Endothelial cell of umbilical vein (primary cell): ENCODE measurements at regions not wholly inside any gene's neighbourhood (a gene's known extent, or its start where the extent isn't known, plus 50 kb on each side); places are given as distances from the start of the nearest gene placed in this dataset.

ENCODE experiments used
- BruUV-seq: library from RNA; stranded (reverse); fragments of 400-500 nt; replicated peaks from 2 replicates; lab custom pipeline; 2021; lab: Mats Ljungman, UMichigan
- CTCF ChIA-PET: fragments of 300-600, 350-600 bp; sonication (Branson Sonifier 250); formaldehyde crosslinking; loops from one replicate; lab custom pipeline; 2021; ENCODE audit warnings: antibody characterized with exemption, inconsistent platforms; lab: Charles Lee
- POLR2A ChIA-PET: fragments of 300-600, 350-600 bp; sonication (Branson Sonifier 250); formaldehyde crosslinking; loops from one replicate; lab custom pipeline; 2021; ENCODE audit warnings: antibody characterized with exemption, inconsistent platforms; lab: Charles Lee
- DNase-seq: peaks from one replicate; pipeline ENCODE4 v3.0.0-alpha.2; 2011; ENCODE audit warnings: low read depth, low spot score
- FAIRE-seq: peaks from 2 replicates; lab custom pipeline; 2011; peaks lifted over from hg19 to GRCh38; lab: Jason Lieb, UNC
- H2AFZ ChIP-seq: 2 replicates; pipeline ENCODE4 v1.6.0; 2012; ENCODE audit warnings: low read depth, low read length, control low read depth, inconsistent platforms
- H3K27ac ChIP-seq: 2 replicates; pipeline ENCODE4 v1.5.1; 2011; ENCODE audit warnings: low read depth, mild to moderate bottlenecking, control low read depth, low read length, moderate library complexity; ENCODE audit not compliant: insufficient read depth
- H3K27me3 ChIP-seq, 2 experiments: 2 replicates each; pipeline versions ENCODE4 v1.6.0 to v1.6.1; 2011; ENCODE audit warnings: low read length in 2 of 2, mixed read lengths in 1 of 2; ENCODE audit not compliant: control insufficient read depth in 2 of 2, insufficient read depth in 2 of 2
- H3K36me3 ChIP-seq, 2 experiments: 2 replicates in 1 of 2; 3 replicates in 1 of 2; pipeline ENCODE4 v1.5.1; 2011; ENCODE audit warnings: low read length in 2 of 2, mild to moderate bottlenecking in 1 of 2, moderate library complexity in 1 of 2; ENCODE audit not compliant: control insufficient read depth in 2 of 2, insufficient read depth in 2 of 2; ENCODE audit errors: extremely low read depth in 1 of 2
- H3K4me1 ChIP-seq: 3 replicates; pipeline ENCODE4 v1.5.1; 2011; ENCODE audit warnings: mild to moderate bottlenecking, low read length; ENCODE audit not compliant: control insufficient read depth, insufficient read depth; ENCODE audit errors: extremely low read depth
- H3K4me2 ChIP-seq: 2 replicates; pipeline ENCODE4 v1.6.1; 2011; ENCODE audit warnings: low read length, control low read depth, mixed read lengths; ENCODE audit not compliant: insufficient read depth
- H3K4me3 ChIP-seq, 3 experiments: fragments of 200-600 bp in 1 of 3; sonication (generic), shearing (Covaris generic) in 1 of 3; replicated peaks in 1 of 3; 2 replicates each; pipeline ENCODE4 v1.5.1; 2011 to 2016; ENCODE audit warnings: control low read depth in 3 of 3, low read length in 3 of 3, mild to moderate bottlenecking in 2 of 3, inconsistent platforms in 1 of 3, low read depth in 1 of 3, moderate library complexity in 1 of 3; ENCODE audit not compliant: insufficient read depth in 1 of 3
- H3K79me2 ChIP-seq: 2 replicates; pipeline ENCODE4 v1.6.0; 2012; ENCODE audit warnings: low read length, inconsistent platforms; ENCODE audit not compliant: control insufficient read depth, insufficient read depth
- H3K9ac ChIP-seq: replicated peaks from 2 replicates; pipeline ENCODE3; 2011; ENCODE audit warnings: low read length, control low read depth; ENCODE audit not compliant: insufficient read depth; ENCODE audit errors: extremely low read depth
- H3K9me1 ChIP-seq: replicated peaks from 3 replicates; pipeline ENCODE4 v1.6.0; 2011; ENCODE audit warnings: mild to moderate bottlenecking, low read length; ENCODE audit not compliant: control insufficient read depth, insufficient read depth; ENCODE audit errors: extremely low read depth
- H3K9me3 ChIP-seq: replicated peaks from 2 replicates; pipeline ENCODE4 v1.5.1; 2012; ENCODE audit warnings: low read length, inconsistent platforms; ENCODE audit not compliant: control insufficient read depth, insufficient read depth
- H4K20me1 ChIP-seq: replicated peaks from 2 replicates; pipeline ENCODE3; 2011; ENCODE audit warnings: mild to moderate bottlenecking, low read length; ENCODE audit not compliant: control insufficient read depth, insufficient read depth; ENCODE audit errors: extremely low read depth
- EZH2 ChIP-seq: IDR thresholded peaks from 2 replicates; pipeline ENCODE4 v1.6.1; 2012; ENCODE audit warnings: borderline replicate concordance, low read depth, mild to moderate bottlenecking, moderate library complexity, low read length, inconsistent platforms; ENCODE audit not compliant: severe bottlenecking
- FOS ChIP-seq: IDR thresholded peaks from 2 replicates; pipeline ENCODE4 v1.6.1; 2011; ENCODE audit warnings: mild to moderate bottlenecking, low read length, moderate library complexity, borderline replicate concordance; ENCODE audit not compliant: insufficient read depth
- GATA2 ChIP-seq: IDR thresholded peaks from 2 replicates; pipeline ENCODE4 v1.7.0; 2011; ENCODE audit warnings: low read depth, mild to moderate bottlenecking, moderate library complexity, mixed read lengths, low read length; ENCODE audit not compliant: insufficient read length, insufficient read depth
- JUN ChIP-seq: IDR thresholded peaks from 2 replicates; pipeline ENCODE4 v1.6.1; 2011; ENCODE audit warnings: borderline replicate concordance, low read depth; ENCODE audit not compliant: insufficient read length, insufficient read depth
- MYC ChIP-seq: IDR thresholded peaks from one replicate; pipeline ENCODE4 v1.6.1; 2011; ENCODE audit warnings: mild to moderate bottlenecking, low read depth, low read length
- POLR2AphosphoS5 ChIP-seq: IDR thresholded peaks from 2 replicates; pipeline ENCODE4 v1.6.1; 2012; ENCODE audit warnings: low read depth, mild to moderate bottlenecking, control low read depth, low read length, moderate library complexity; ENCODE audit not compliant: insufficient read depth
- dilution Hi-C: fragments of 300-500 bp; cut with MboI; formaldehyde crosslinking; loops from one replicate; pipeline ENCODE4 v1.15.0; 2019; ENCODE audit warnings: low sequenced_read_pairs; ENCODE audit not compliant: extremely low pct_ligation_motif_present
- intact Hi-C: fragments of 100-400 bp; cut with micrococcal nuclease; formaldehyde crosslinking; loops from one replicate; pipeline ENCODE4 v1.10.0; 2022
- TF ChIP-seq, protein P1 (sequence below), 2 donors: IDR thresholded peaks; 1 replicate in 1 of 2; 2 replicates in 1 of 2; pipeline ENCODE4 v1.5.1; 2011; ENCODE audit warnings: low read length in 2 of 2, mild to moderate bottlenecking in 2 of 2, moderate library complexity in 2 of 2, control low read depth in 1 of 2, inconsistent platforms in 1 of 2, low read depth in 1 of 2; ENCODE audit not compliant: insufficient read depth in 1 of 2; ENCODE audit errors: extremely low read depth in 1 of 2
- TF ChIP-seq, protein P2 (sequence below): IDR thresholded peaks from 2 replicates; pipeline ENCODE4 v1.6.1; 2011; ENCODE audit not compliant: insufficient read depth, insufficient read length

DNA sequence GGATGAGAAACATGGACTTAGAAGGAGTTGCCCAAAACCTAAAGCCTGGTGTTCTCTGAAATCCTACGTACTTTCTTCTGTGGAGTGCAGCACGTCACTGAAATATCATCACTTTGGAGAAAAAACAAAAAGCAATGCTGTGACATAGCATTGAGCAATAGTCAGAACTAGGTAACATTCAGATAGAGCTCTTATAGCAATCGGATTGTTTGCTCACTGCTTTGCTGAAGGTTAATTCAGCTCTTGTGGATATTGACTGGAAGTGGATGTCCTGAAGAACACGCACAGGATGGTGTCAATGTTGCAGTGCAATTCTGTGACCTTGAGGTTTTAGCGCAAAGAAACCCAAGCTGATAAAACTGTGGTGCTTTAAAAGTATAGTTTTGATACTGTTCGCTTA, 114.2 kb upstream of the GRXCR1 start:
- TF ChIP-seq GATA2 (no peak), MYC (no peak), JUN (no peak), FOS (no peak), POLR2AphosphoS5 (no peak), EZH2 (no peak)
- TF ChIP-seq, protein P1, sequence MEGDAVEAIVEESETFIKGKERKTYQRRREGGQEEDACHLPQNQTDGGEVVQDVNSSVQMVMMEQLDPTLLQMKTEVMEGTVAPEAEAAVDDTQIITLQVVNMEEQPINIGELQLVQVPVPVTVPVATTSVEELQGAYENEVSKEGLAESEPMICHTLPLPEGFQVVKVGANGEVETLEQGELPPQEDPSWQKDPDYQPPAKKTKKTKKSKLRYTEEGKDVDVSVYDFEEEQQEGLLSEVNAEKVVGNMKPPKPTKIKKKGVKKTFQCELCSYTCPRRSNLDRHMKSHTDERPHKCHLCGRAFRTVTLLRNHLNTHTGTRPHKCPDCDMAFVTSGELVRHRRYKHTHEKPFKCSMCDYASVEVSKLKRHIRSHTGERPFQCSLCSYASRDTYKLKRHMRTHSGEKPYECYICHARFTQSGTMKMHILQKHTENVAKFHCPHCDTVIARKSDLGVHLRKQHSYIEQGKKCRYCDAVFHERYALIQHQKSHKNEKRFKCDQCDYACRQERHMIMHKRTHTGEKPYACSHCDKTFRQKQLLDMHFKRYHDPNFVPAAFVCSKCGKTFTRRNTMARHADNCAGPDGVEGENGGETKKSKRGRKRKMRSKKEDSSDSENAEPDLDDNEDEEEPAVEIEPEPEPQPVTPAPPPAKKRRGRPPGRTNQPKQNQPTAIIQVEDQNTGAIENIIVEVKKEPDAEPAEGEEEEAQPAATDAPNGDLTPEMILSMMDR (IDR thresholded peaks at IDR 0.05; ENCODE audit: extremely low read depth in 1 of 2, insufficient read depth in 1 of 2, low read depth in 1 of 2, low read length in 2 of 2), result no peak
- TF ChIP-seq, protein P2, sequence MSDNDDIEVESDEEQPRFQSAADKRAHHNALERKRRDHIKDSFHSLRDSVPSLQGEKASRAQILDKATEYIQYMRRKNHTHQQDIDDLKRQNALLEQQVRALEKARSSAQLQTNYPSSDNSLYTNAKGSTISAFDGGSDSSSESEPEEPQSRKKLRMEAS, result no peak
- DNase-seq, result no peak
- no peak overlapping the region for H3K27ac ChIP-seq
- H3K9me1 ChIP-seq, result no peaks in the 10 kb centered on the region
- H3K4me3 ChIP-seq, result no peak overlapping the region
- no peaks in the 10 kb centered on the region for H3K9me3 ChIP-seq
- H3K4me1 ChIP-seq, result no peaks in the 10 kb centered on the region
- H3K36me3 ChIP-seq, result no peaks in the 10 kb centered on the region
- CTCF ChIA-PET, result no interaction called here
- H3K4me2 ChIP-seq, result no peak overlapping the region
- BruUV-seq, result no TSS peak
- H3K79me2 ChIP-seq, result no peaks in the 10 kb centered on the region
- no peaks in the 10 kb centered on the region for H3K27me3 ChIP-seq
- no peak overlapping the region for H2AFZ ChIP-seq
- intact Hi-C loops, result no loop called here
- no peak overlapping the region for H3K9ac ChIP-seq
- POLR2A ChIA-PET, result no interaction called here
- FAIRE-seq, result no peak
- dilution Hi-C loops, result no loop called here
- H4K20me1 ChIP-seq, result no peaks in the 10 kb centered on the region
